DND-41 (cell line): ENCODE measurements at regions not wholly inside any gene's neighbourhood (a gene's known extent, or its start where the extent isn't known, plus 50 kb on each side); places are given as distances from the start of the nearest gene placed in this dataset.
A peak's percentile ranks its signal among the peaks of the same experiment; 100 is the strongest.

Experiments used
- ATAC-seq: fragments of 200-7000 bp; cut with Tn5 transposase; 3 replicates; pipeline ENCODE4 v1.9.1; 2021; ENCODE audit warnings: low read depth; ENCODE audit not compliant: insufficient read depth
- DNase-seq: peaks from one replicate; pipeline ENCODE4 v3.0.0-alpha.2; 2020
- H2AFZ ChIP-seq: 2 replicates; pipeline ENCODE4 v1.6.0; 2012; ENCODE audit warnings: low read depth, low read length
- H3K27ac ChIP-seq: 2 replicates; pipeline ENCODE4 v1.5.1; 2012; ENCODE audit warnings: low read length, inconsistent platforms
- H3K27me3 ChIP-seq: fragments of 200-600 bp; sonication (generic); 2 replicates; pipeline ENCODE4 v1.6.0; 2012; ENCODE audit warnings: low read length, mild to moderate bottlenecking, inconsistent platforms; ENCODE audit not compliant: insufficient read depth, poor library complexity
- H3K36me3 ChIP-seq: 2 replicates; pipeline ENCODE4 v1.5.1; 2012; ENCODE audit warnings: low read length, inconsistent platforms; ENCODE audit not compliant: insufficient read depth
- H3K4me1 ChIP-seq: 2 replicates; pipeline ENCODE4 v1.5.1; 2012; ENCODE audit warnings: mild to moderate bottlenecking, low read length; ENCODE audit not compliant: insufficient read depth
- H3K4me2 ChIP-seq: 2 replicates; pipeline ENCODE4 v1.6.0; 2012; ENCODE audit warnings: mild to moderate bottlenecking, moderate library complexity, low read length, inconsistent platforms; ENCODE audit not compliant: insufficient read depth
- H3K4me3 ChIP-seq, 2 experiments: fragments of 200-600 bp in 1 of 2; shearing (Covaris generic) in 1 of 2; 2 replicates each; pipeline ENCODE4 v1.5.1; 2012 to 2016; ENCODE audit warnings: inconsistent platforms in 2 of 2, low read length in 2 of 2, mild to moderate bottlenecking in 2 of 2, low read depth in 1 of 2, moderate library complexity in 1 of 2
- H3K79me2 ChIP-seq: 2 replicates; pipeline ENCODE4 v1.6.0; 2012; ENCODE audit warnings: low read length, inconsistent platforms; ENCODE audit not compliant: insufficient read depth
- H3K9ac ChIP-seq: 2 replicates; pipeline ENCODE4 v1.6.0; 2012; ENCODE audit warnings: low read depth, mild to moderate bottlenecking, inconsistent platforms, low read length, moderate library complexity
- H3K9me3 ChIP-seq: 2 replicates; pipeline ENCODE4 v1.5.1; 2012; ENCODE audit warnings: low read length, moderate library complexity, mild to moderate bottlenecking, inconsistent platforms; ENCODE audit not compliant: insufficient read depth, severe bottlenecking
- H4K20me1 ChIP-seq: 2 replicates; pipeline ENCODE4 v1.6.0; 2012; ENCODE audit warnings: low read length; ENCODE audit not compliant: insufficient read depth
- EZH2 ChIP-seq: IDR thresholded peaks from 3 replicates; pipeline ENCODE4 v1.6.1; 2012; ENCODE audit warnings: borderline replicate concordance, low read depth, mild to moderate bottlenecking, moderate library complexity, low read length, inconsistent platforms; ENCODE audit not compliant: severe bottlenecking
- TF ChIP-seq, protein P1 (sequence below): IDR thresholded peaks from 2 replicates; pipeline ENCODE4 v1.5.1; 2012; ENCODE audit warnings: borderline replicate concordance, low read length, moderate library complexity, mild to moderate bottlenecking; ENCODE audit not compliant: poor library complexity, severe bottlenecking; ENCODE audit errors: extremely low read depth

DNA sequence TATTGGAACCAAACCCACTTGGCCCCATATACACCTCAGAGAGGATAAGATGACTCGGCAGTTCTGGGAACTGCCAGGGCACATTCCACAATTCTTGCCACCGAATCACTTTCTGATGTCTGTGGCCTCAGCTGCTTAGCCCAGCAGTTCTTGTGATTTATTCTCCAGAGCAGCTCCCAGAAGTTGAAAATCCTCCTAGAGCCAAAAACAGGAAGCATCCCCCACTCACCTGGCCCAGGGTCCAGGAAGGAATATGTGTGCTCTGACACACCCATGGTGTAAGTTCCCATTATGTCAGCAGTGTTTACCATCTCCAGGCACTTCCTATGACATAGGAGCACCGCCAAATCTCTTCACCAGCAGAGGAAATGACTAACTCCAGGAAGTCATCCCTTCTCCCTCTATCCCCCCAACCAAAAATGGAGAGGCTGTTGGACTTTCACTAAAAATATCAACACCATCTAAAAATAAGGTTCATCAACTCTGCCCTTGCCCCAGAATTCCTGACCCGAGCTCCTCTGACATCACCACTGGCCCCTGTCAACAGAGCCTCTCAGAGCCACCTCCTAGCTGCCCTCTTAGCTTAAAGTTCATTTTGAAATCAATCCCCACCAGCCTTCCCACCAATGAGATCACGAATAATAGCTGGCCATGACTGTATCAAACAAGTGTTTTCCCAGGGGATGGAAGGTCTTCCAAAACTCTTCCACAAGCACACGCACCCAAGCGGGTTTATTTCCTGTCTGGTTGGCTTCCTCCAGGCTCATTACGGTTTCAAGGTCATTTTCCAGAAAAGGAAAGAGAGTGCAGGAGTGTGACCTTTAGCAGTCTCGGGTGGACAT lies 223.1 kb upstream of the PARD3B start:
- H3K4me3 ChIP-seq, result no peak overlapping the region
- no peaks in the 10 kb centered on the region for H3K79me2 ChIP-seq
- H3K9me3 ChIP-seq, result no peaks in the 10 kb centered on the region
- no peaks in the 10 kb centered on the region for H3K36me3 ChIP-seq
- H3K4me2 ChIP-seq, result no peak overlapping the region
- H4K20me1 ChIP-seq, result no peaks in the 10 kb centered on the region
- TF ChIP-seq, protein P1, sequence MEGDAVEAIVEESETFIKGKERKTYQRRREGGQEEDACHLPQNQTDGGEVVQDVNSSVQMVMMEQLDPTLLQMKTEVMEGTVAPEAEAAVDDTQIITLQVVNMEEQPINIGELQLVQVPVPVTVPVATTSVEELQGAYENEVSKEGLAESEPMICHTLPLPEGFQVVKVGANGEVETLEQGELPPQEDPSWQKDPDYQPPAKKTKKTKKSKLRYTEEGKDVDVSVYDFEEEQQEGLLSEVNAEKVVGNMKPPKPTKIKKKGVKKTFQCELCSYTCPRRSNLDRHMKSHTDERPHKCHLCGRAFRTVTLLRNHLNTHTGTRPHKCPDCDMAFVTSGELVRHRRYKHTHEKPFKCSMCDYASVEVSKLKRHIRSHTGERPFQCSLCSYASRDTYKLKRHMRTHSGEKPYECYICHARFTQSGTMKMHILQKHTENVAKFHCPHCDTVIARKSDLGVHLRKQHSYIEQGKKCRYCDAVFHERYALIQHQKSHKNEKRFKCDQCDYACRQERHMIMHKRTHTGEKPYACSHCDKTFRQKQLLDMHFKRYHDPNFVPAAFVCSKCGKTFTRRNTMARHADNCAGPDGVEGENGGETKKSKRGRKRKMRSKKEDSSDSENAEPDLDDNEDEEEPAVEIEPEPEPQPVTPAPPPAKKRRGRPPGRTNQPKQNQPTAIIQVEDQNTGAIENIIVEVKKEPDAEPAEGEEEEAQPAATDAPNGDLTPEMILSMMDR, result no peak
- TF ChIP-seq EZH2, result no peak
- no peak for DNase-seq
- no peak overlapping the region for H2AFZ ChIP-seq
- peaks cover 12% of the 10 kb centered on the region for H3K27me3 ChIP-seq
- H3K9ac ChIP-seq, result no peak overlapping the region
- no peak for ATAC-seq
- no peaks in the 10 kb centered on the region for H3K4me1 ChIP-seq
- no peak overlapping the region for H3K27ac ChIP-seq

DNA sequence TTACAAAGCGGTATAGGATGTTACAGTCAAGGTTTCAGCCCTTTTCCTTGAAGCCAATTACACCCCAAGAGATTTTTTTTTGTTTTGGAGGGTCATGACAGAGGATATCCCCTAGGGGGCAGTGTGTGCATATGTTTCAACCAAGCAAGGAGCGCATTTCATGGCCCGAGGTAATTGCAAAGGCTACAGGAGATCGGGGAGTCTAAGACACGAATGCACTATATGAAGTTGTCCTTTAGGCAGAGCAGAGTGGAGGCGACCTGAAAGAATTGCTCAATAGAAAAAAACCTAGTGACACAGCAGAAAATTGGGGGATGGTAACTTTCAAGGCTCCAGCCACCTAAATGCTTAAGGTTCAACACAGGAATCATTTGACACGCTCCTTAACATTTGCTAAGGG lies 219.8 kb upstream of the PARD3B start:
- H3K4me2 ChIP-seq, result no peak overlapping the region
- H3K9me3 ChIP-seq, result no peaks in the 10 kb centered on the region
- peak; percentile 79 for ATAC-seq
- H4K20me1 ChIP-seq, result no peaks in the 10 kb centered on the region
- H3K9ac ChIP-seq, result no peak overlapping the region
- TF ChIP-seq EZH2, result no peak
- TF ChIP-seq, protein P1, result peak; percentile 89
- H3K36me3 ChIP-seq, result no peaks in the 10 kb centered on the region
- H3K4me3 ChIP-seq, result no peak overlapping the region
- peaks cover 4% of the 10 kb centered on the region for H3K27me3 ChIP-seq
- no peak overlapping the region for H2AFZ ChIP-seq
- peak; percentile 56 for DNase-seq
- H3K27ac ChIP-seq, result no peak overlapping the region
- H3K4me1 ChIP-seq, result no peaks in the 10 kb centered on the region
- no peaks in the 10 kb centered on the region for H3K79me2 ChIP-seq

DNA sequence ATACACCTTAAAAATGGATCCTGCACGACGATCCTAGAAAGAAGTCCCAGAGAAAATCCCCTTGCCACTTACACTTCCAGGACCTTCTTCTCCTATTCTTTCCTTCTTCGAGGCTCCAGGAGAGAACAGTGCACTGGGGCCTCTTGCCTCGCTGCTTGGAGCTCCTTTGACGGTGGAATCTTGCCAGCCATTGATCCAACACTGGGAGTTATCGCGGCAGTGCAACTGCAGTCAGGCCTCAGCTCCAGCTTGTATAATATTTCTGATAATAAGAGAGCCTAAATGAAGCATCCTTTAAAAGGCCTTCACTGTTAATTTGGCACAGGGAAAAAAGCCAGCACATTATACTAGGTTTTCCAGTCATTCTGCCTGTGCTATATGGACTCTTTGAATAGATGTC lies 216.9 kb upstream of the PARD3B start:
- no peaks in the 10 kb centered on the region for H3K9me3 ChIP-seq
- no peak overlapping the region for H3K9ac ChIP-seq
- no peaks in the 10 kb centered on the region for H3K79me2 ChIP-seq
- no peaks in the 10 kb centered on the region for H3K4me1 ChIP-seq
- no peaks in the 10 kb centered on the region for H3K36me3 ChIP-seq
- no peak for DNase-seq
- H3K4me3 ChIP-seq, result no peak overlapping the region
- no peak overlapping the region for H3K27ac ChIP-seq
- no peak for ATAC-seq
- no peaks in the 10 kb centered on the region for H4K20me1 ChIP-seq
- TF ChIP-seq EZH2, result no peak
- TF ChIP-seq, protein P1, result no peak
- no peak overlapping the region for H2AFZ ChIP-seq
- H3K27me3 ChIP-seq, result peaks cover 6% of the 10 kb centered on the region
- H3K4me2 ChIP-seq, result no peak overlapping the region
